ENCODE measurements at regions not wholly inside any gene's neighbourhood (a gene's known extent, or its start where the extent isn't known, plus 50 kb on each side); places are given as distances from the start of the nearest gene placed in this dataset.

GRCh38 chr11:105458071-105458470, 151.8 kb upstream of the GRIA4 start:
- TF ChIP-seq POLR2A (IDR thresholded peaks at IDR 0.05) (no peak), CTCF (IDR thresholded peaks at IDR 0.05) (no peak)
